Stomach (tissue), 4 donors: ENCODE measurements at regions not wholly inside any gene's neighbourhood (a gene's known extent, or its start where the extent isn't known, plus 50 kb on each side); places are given as distances from the start of the nearest gene placed in this dataset.

Experiments used
- POLR2A ChIP-seq, 4 donors: fragments of 450-650 bp; IDR thresholded peaks; one replicate each; pipeline ENCODE4 v1.6.1; 2016; ENCODE audit warnings: antibody characterized with exemption in 4 of 4, control low read depth in 2 of 4, mild to moderate bottlenecking in 1 of 4, moderate library complexity in 1 of 4
- POLR2AphosphoS5 ChIP-seq, 3 donors: sonication (generic); formaldehyde crosslinking; IDR thresholded peaks; one replicate each; pipeline ENCODE4 v1.6.1; 2016; ENCODE audit warnings: antibody characterized with exemption in 3 of 3
- TF ChIP-seq, protein P1 (sequence below), 7 experiments: fragments of 450-650 bp in 4 of 7; fragments of 200-600 bp in 3 of 7; sonication (generic) in 3 of 7; IDR thresholded peaks; one replicate each; pipeline ENCODE4 v1.5.1; 2016 to 2019; ENCODE audit warnings: antibody characterized with exemption in 7 of 7, control low read depth in 2 of 7, mild to moderate bottlenecking in 1 of 7

DNA sequence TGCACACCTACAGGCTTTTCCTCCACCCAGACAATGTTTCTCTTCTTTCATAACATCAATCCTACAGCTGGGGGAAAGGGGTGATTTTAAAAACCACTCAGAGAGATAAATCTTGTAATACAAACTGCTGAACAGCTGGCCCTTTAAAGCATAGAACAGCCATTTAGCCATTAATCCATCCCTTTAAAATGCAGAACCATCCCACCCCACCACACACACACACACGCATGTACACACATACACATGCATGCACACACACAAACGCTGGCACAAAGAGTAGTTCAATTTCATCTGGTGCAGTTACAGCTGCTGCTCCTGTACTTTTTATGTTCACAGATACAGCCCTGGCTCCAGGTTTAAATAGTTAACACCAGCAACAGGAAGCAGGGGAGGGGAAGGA lies 426.1 kb downstream of the MID1IP1 start:
- TF ChIP-seq, protein P1, sequence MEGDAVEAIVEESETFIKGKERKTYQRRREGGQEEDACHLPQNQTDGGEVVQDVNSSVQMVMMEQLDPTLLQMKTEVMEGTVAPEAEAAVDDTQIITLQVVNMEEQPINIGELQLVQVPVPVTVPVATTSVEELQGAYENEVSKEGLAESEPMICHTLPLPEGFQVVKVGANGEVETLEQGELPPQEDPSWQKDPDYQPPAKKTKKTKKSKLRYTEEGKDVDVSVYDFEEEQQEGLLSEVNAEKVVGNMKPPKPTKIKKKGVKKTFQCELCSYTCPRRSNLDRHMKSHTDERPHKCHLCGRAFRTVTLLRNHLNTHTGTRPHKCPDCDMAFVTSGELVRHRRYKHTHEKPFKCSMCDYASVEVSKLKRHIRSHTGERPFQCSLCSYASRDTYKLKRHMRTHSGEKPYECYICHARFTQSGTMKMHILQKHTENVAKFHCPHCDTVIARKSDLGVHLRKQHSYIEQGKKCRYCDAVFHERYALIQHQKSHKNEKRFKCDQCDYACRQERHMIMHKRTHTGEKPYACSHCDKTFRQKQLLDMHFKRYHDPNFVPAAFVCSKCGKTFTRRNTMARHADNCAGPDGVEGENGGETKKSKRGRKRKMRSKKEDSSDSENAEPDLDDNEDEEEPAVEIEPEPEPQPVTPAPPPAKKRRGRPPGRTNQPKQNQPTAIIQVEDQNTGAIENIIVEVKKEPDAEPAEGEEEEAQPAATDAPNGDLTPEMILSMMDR (IDR thresholded peaks at IDR 0.05) = no peak
- no peak for TF ChIP-seq POLR2AphosphoS5 (IDR thresholded peaks at IDR 0.05)
- no peak for TF ChIP-seq POLR2A (IDR thresholded peaks at IDR 0.05)
